Left lung (tissue), 4 donors: ENCODE measurements at regions not wholly inside any gene's neighbourhood (a gene's known extent, or its start where the extent isn't known, plus 50 kb on each side); places are given as distances from the start of the nearest gene placed in this dataset.
"Not testable (repeated sequence)": the region's sequence is repeated elsewhere in the genome, so short reads cannot be mapped to it uniquely, and the experiment has no call there.

Source experiments
- ATAC-seq: fragments of 200-7000 bp; cut with Tn5 transposase; one replicate; pipeline ENCODE4 v1.9.1; 2020; ENCODE audit warnings: moderate library complexity
- DNase-seq, 4 donors: peaks; one replicate each; pipeline ENCODE4 v3.0.0-alpha.2; 2013 to 2020
- H3K27ac ChIP-seq, 2 donors: fragments of 200-600 bp; sonication (generic) in 1 of 2; one replicate each; pipeline versions ENCODE4 v1.5.0 to v1.8.0; 2020 to 2021
- H3K27me3 ChIP-seq, 2 donors: fragments of 200-600 bp; sonication (generic) in 1 of 2; one replicate each; pipeline versions ENCODE4 v1.5.0 to v1.8.0; 2020 to 2021
- H3K36me3 ChIP-seq, 2 donors: fragments of 200-600 bp; sonication (generic) in 1 of 2; one replicate each; pipeline versions ENCODE4 v1.5.0 to v1.8.0; 2020 to 2021
- H3K4me1 ChIP-seq, 2 donors: fragments of 200-600 bp; one replicate each; pipeline ENCODE4 v1.8.0; 2021
- H3K4me3 ChIP-seq, 2 donors: fragments of 200-600 bp; sonication (generic) in 1 of 2; one replicate each; pipeline versions ENCODE4 v1.5.0 to v1.8.0; 2020 to 2021; ENCODE audit warnings: mild to moderate bottlenecking in 1 of 2
- H3K9me3 ChIP-seq, 2 donors: fragments of 200-600 bp; sonication (generic) in 1 of 2; one replicate each; pipeline versions ENCODE4 v1.5.0 to v1.8.0; 2020 to 2021
- CTCF ChIP-seq, 2 donors: fragments of 200-600 bp; sonication (generic) in 1 of 2; IDR thresholded peaks; one replicate each; pipeline versions ENCODE4 v1.5.0 to v1.8.0; 2021; ENCODE audit warnings: antibody characterized with exemption in 2 of 2
- intact Hi-C, 2 donors: fragments of 100-400 bp; cut with DNase I; formaldehyde crosslinking; loops; one replicate each; pipeline versions ENCODE4 v1.11.2 to v1.14.2; 2022
- donor health status: DM: no; HTN: yes; CAD: no.
- donor health status: DM: no; HTN: no; CAD: no.

- Histone ChIP-seq H3K4me1 (peaks cover 0 to 11% of the 10 kb centered on the region in 2 donors), H3K27me3 (no peaks in the 10 kb centered on the region), H3K9me3 (no peaks in the 10 kb centered on the region), H3K4me3 (no peak overlapping the region), H3K27ac (no peak overlapping the region), H3K36me3 (no peaks in the 10 kb centered on the region)
- DNase-seq: no peak
- intact Hi-C loops: loop anchor here in 1 of 2 donors (5.0 kb wide), 1 partner anchor 231 kb away; no protein-coding TSS in a partner anchor
- no peak for TF ChIP-seq CTCF (IDR thresholded peaks at IDR 0.05)
- no peak for ATAC-seq
Observed at GRCh38 chr13:46491641-46492040, 61.3 kb upstream of the LRCH1 start.

GRCh38 chr13:46490713-46491112 is 62.3 kb upstream of the LRCH1 start:
- peaks cover 0 to 11% of the 10 kb centered on the region in 2 donors for H3K4me1 ChIP-seq
- intact Hi-C loops: loop anchor here in 1 of 2 donors (5.0 kb wide), 1 partner anchor 232 kb away; no protein-coding TSS in a partner anchor
- not testable (repeated sequence) for H3K27me3 ChIP-seq, ATAC-seq, H3K27ac ChIP-seq, H3K4me3 ChIP-seq, H3K36me3 ChIP-seq, H3K9me3 ChIP-seq, DNase-seq

GRCh38 chr13:46490129-46490528 is 62.8 kb upstream of the LRCH1 start:
- intact Hi-C loops: loop anchor here in 1 of 2 donors (5.0 kb wide), 1 partner anchor 232 kb away; no protein-coding TSS in a partner anchor
- no peaks in the 10 kb centered on the region for H3K36me3 ChIP-seq
- no peak for TF ChIP-seq CTCF (IDR thresholded peaks at IDR 0.05)
- no peaks in the 10 kb centered on the region for H3K27me3 ChIP-seq
- DNase-seq (no peak), ATAC-seq (peak; percentile 25)
- peak overlapping the region in 1 of 2 donors; percentile 3 for H3K27ac ChIP-seq
- H3K4me1 ChIP-seq: peaks cover 0 to 11% of the 10 kb centered on the region in 2 donors
- H3K9me3 ChIP-seq: peaks cover 0 to 8% of the 10 kb centered on the region in 2 donors
- no peak overlapping the region for H3K4me3 ChIP-seq

GRCh38 chr13:46489586-46490023 is 63.4 kb upstream of the LRCH1 start:
- no peak overlapping the region for H3K4me3 ChIP-seq
- H3K27ac ChIP-seq: peak overlapping the region in 1 of 2 donors; percentile 3
- no peaks in the 10 kb centered on the region for H3K27me3 ChIP-seq
- no peaks in the 10 kb centered on the region for H3K36me3 ChIP-seq
- intact Hi-C loops: loop anchor here in 1 of 2 donors (5.0 kb wide), 1 partner anchor 233 kb away; no protein-coding TSS in a partner anchor
- DNase-seq (no peak), ATAC-seq (peak; percentile 56)
- no peak for TF ChIP-seq CTCF (IDR thresholded peaks at IDR 0.05)
- H3K9me3 ChIP-seq: peaks cover 0 to 14% of the 10 kb centered on the region in 2 donors
- peaks cover 0 to 11% of the 10 kb centered on the region in 2 donors for H3K4me1 ChIP-seq

- ATAC-seq: no peak
- intact Hi-C loops: no loop called here
- no peak for TF ChIP-seq CTCF (IDR thresholded peaks at IDR 0.05)
- Histone ChIP-seq H3K4me3 (no peak overlapping the region), H3K4me1 (peaks cover 0 to 11% of the 10 kb centered on the region in 2 donors), H3K36me3 (no peaks in the 10 kb centered on the region), H3K27me3 (no peaks in the 10 kb centered on the region), H3K9me3 (peaks cover 5 to 31% of the 10 kb centered on the region in 2 donors), H3K27ac (no peak overlapping the region)
- DNase-seq: no peak
Observed at GRCh38 chr13:46487748-46488147, 65.2 kb upstream of the LRCH1 start.

GRCh38 chr13:46486270-46486669 is 66.7 kb upstream of the LRCH1 start:
- intact Hi-C loops: no loop called here
- no peak for ATAC-seq
- no peak overlapping the region for H3K27ac ChIP-seq
- TF ChIP-seq CTCF (IDR thresholded peaks at IDR 0.05): no peak
- DNase-seq: no peak
- H3K4me1 ChIP-seq: peaks cover 0 to 11% of the 10 kb centered on the region in 2 donors
- H3K36me3 ChIP-seq: no peaks in the 10 kb centered on the region
- no peak overlapping the region for H3K4me3 ChIP-seq
- peaks cover 5 to 31% of the 10 kb centered on the region in 2 donors for H3K9me3 ChIP-seq
- H3K27me3 ChIP-seq: no peaks in the 10 kb centered on the region
